GM23338 (cell line): ENCODE measurements at regions not wholly inside any gene's neighbourhood (a gene's known extent, or its start where the extent isn't known, plus 50 kb on each side); places are given as distances from the start of the nearest gene placed in this dataset.

ENCODE experiments used
- CREB1 ChIP-seq: fragments of 250-450 bp; sonication (Bioruptor Pico); IDR thresholded peaks from 2 replicates; pipeline ENCODE4 v1.5.0; 2020; ENCODE audit warnings: low read depth, mild to moderate bottlenecking, moderate library complexity
- CTCF ChIP-seq, 2 experiments: fragments of 200-600 bp in 1 of 2; sonication (generic) in 1 of 2; conservative IDR thresholded peaks; 2 replicates each; pipeline versions ENCODE4 v1.5.1 to v1.6.1; 2016 to 2017; ENCODE audit warnings: antibody characterized with exemption in 2 of 2, low read depth in 2 of 2, mild to moderate bottlenecking in 2 of 2, moderate library complexity in 1 of 2
- EZH2 ChIP-seq: fragments of 200-600 bp; sonication (generic); IDR thresholded peaks from one replicate; pipeline ENCODE4 v1.8.0; 2017; ENCODE audit warnings: antibody characterized with exemption, mild to moderate bottlenecking, low read depth; ENCODE audit not compliant: unreplicated experiment
- EZH2phosphoT487 ChIP-seq: fragments of 200-600 bp; sonication (generic); IDR thresholded peaks from one replicate; pipeline ENCODE4 v1.8.1; 2018; ENCODE audit warnings: antibody characterized with exemption; ENCODE audit not compliant: unreplicated experiment
- JUNB ChIP-seq: IDR thresholded peaks from one replicate; pipeline ENCODE4 v1.6.1; 2016; ENCODE audit warnings: antibody characterized with exemption; ENCODE audit not compliant: unreplicated experiment
- NANOG ChIP-seq: IDR thresholded peaks from 2 replicates; pipeline ENCODE4 v1.6.1; 2016; ENCODE audit warnings: antibody characterized with exemption, borderline replicate concordance
- POLR2AphosphoS5 ChIP-seq: IDR thresholded peaks from 2 replicates; pipeline ENCODE4 v1.6.1; 2016; ENCODE audit warnings: antibody characterized with exemption, low read depth
- REST ChIP-seq: IDR thresholded peaks from one replicate; pipeline ENCODE4 v1.6.1; 2018; ENCODE audit warnings: antibody characterized with exemption; ENCODE audit not compliant: unreplicated experiment
- STAT1 ChIP-seq: IDR thresholded peaks from one replicate; pipeline ENCODE4 v1.6.1; 2016; ENCODE audit warnings: antibody characterized with exemption; ENCODE audit not compliant: unreplicated experiment
- ZNF114 ChIP-seq: fragments of 250-450 bp; sonication (Bioruptor Pico); IDR thresholded peaks from 2 replicates; pipeline ENCODE4 v1.5.0; 2020; ENCODE audit warnings: mild to moderate bottlenecking, moderate library complexity
- ZNF331 ChIP-seq: fragments of 250-450 bp; sonication (Bioruptor Pico); IDR thresholded peaks from 2 replicates; pipeline ENCODE4 v1.5.0; 2020; ENCODE audit warnings: low read depth, mild to moderate bottlenecking, moderate library complexity

GRCh38 chr1:60449876-60450275, 376.3 kb upstream of the C1orf87 start:
- TF ChIP-seq EZH2 = no peak
- TF ChIP-seq CTCF (conservative IDR thresholded peaks at IDR 0.05; ENCODE audit: low read depth in 2 of 2) = no peak
- TF ChIP-seq EZH2phosphoT487 = no peak
- TF ChIP-seq STAT1 = no peak
- TF ChIP-seq POLR2AphosphoS5 = no peak
- no peak for TF ChIP-seq CREB1
- no peak for TF ChIP-seq REST
- no peak for TF ChIP-seq JUNB
- no peak for TF ChIP-seq ZNF331 (CRISPR knock-in tag)
- no peak for TF ChIP-seq NANOG
- TF ChIP-seq ZNF114 = no peak
